GM19324 (cell line): ENCODE measurements at regions not wholly inside any gene's neighbourhood (a gene's known extent, or its start where the extent isn't known, plus 50 kb on each side); places are given as distances from the start of the nearest gene placed in this dataset.

ENCODE experiments used
- ATAC-seq: cut with Tn5 transposase; IDR thresholded peaks from one replicate; pipeline ENCODE4 v1.9.1; 2021; ENCODE audit warnings: mild to moderate bottlenecking, moderate library complexity; ENCODE audit not compliant: unreplicated experiment, low FRiP score

- ATAC-seq = no peak
Measured at GRCh38 chr11:91786097-91786496, 438.5 kb upstream of the FAT3 start.

- ATAC-seq = no peak
Measured at GRCh38 chr11:91783173-91783572, 441.4 kb upstream of the FAT3 start.

- no peak for ATAC-seq
Measured at GRCh38 chr11:91778758-91779157, 445.9 kb upstream of the FAT3 start.

GRCh38 chr11:91776655-91777054, 448.0 kb upstream of the FAT3 start:
- no peak for ATAC-seq

GRCh38 chr11:91773090-91773489, 451.5 kb upstream of the FAT3 start:
- no peak for ATAC-seq

- ATAC-seq = no peak
Measured at GRCh38 chr11:91771961-91772360, 452.7 kb upstream of the FAT3 start.

- ATAC-seq = no peak
Measured at GRCh38 chr11:91768783-91769182, 455.8 kb upstream of the FAT3 start.

GRCh38 chr11:91763331-91763730, 461.3 kb upstream of the FAT3 start:
- no peak for ATAC-seq

GRCh38 chr11:91761406-91762025, 463.1 kb upstream of the FAT3 start:
- no peak for ATAC-seq

- no peak for ATAC-seq
Measured at GRCh38 chr11:91756829-91757480, 467.7 kb upstream of the FAT3 start.

- ATAC-seq = no peak
Measured at GRCh38 chr11:91755951-91756707, 468.5 kb upstream of the FAT3 start.

GRCh38 chr11:91755526-91755925, 469.1 kb upstream of the FAT3 start:
- no peak for ATAC-seq

- no peak for ATAC-seq
Measured at GRCh38 chr11:91749251-91749650, 475.4 kb upstream of the FAT3 start.

GRCh38 chr11:91742155-91742554, 482.5 kb upstream of the FAT3 start:
- ATAC-seq = no peak

GRCh38 chr11:91731051-91731450, 493.6 kb upstream of the FAT3 start:
- ATAC-seq = no peak

GRCh38 chr11:91730620-91731019, 494.0 kb upstream of the FAT3 start:
- ATAC-seq = no peak

GRCh38 chr11:91730057-91730456, 494.6 kb upstream of the FAT3 start:
- ATAC-seq = no peak

GRCh38 chr11:91717169-91717568, 507.4 kb upstream of the FAT3 start:
- no peak for ATAC-seq

GRCh38 chr11:91707652-91708482, 516.8 kb upstream of the FAT3 start:
- ATAC-seq = no peak

GRCh38 chr11:91703042-91703441, 521.6 kb upstream of the FAT3 start:
- ATAC-seq = no peak

- ATAC-seq = no peak
Measured at GRCh38 chr11:91700854-91701253, 523.8 kb upstream of the FAT3 start.
